Activated CD8-positive, alpha-beta memory T cell treated with anti-CD3 and anti-CD28 coated beads, Interleukin-2, amount 50 U/mL, for 48 hours (primary cell): ENCODE measurements at regions not wholly inside any gene's neighbourhood (a gene's known extent, or its start where the extent isn't known, plus 50 kb on each side); places are given as distances from the start of the nearest gene placed in this dataset.
"Not testable (repeated sequence)": the region's sequence is repeated elsewhere in the genome, so short reads cannot be mapped to it uniquely, and the experiment has no call there.

Experiments
- DNase-seq: peaks from one replicate; pipeline ENCODE4 v3.0.0-alpha.2; 2020

DNA sequence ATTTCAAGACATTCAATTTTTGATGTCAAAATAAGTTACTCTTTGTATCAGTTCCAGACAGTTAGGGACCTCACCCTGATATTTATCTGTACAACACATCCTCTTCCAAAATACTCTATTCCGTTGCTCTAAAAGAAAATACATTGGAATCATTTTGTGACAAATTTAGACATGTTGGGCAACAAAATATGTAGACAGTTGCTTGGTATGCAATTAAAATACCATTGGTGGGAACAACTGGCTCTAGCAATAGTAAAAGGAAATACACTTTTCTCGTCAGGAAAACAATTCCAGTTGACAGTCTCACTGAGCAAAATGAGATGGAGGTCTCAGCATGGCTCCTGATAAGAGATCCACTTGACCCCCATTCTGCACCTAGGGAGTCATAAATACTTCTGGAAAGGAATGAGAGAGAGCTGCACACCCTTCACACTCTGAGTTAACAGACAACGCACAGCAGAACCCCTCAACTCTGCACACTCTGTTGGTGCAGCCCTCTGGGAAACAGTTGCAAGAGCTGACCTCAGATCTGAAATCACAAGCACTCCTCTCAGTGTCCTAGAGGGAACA is 171.3 kb upstream of the NT5E start:
- no peak for DNase-seq

DNA sequence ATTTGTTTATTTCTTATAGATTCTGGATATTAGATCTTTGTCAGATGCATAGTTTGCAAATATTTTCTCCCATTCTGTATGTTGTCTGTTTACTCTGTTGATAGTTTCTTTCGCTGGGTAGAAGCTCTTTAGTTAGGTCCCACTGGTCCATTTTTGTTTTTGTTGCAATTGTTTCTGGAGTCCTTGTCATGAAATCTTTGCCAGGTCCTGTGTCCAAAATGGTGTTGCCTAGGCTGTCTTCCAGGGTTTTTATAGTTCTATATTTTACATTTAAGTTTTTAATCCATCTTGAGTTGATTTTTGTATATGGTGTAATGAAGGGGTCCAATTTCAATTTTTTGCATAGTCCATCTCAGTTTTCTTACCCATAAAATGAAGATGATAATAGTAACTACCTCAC is 173.9 kb upstream of the NT5E start:
- not testable (repeated sequence) for DNase-seq

DNA sequence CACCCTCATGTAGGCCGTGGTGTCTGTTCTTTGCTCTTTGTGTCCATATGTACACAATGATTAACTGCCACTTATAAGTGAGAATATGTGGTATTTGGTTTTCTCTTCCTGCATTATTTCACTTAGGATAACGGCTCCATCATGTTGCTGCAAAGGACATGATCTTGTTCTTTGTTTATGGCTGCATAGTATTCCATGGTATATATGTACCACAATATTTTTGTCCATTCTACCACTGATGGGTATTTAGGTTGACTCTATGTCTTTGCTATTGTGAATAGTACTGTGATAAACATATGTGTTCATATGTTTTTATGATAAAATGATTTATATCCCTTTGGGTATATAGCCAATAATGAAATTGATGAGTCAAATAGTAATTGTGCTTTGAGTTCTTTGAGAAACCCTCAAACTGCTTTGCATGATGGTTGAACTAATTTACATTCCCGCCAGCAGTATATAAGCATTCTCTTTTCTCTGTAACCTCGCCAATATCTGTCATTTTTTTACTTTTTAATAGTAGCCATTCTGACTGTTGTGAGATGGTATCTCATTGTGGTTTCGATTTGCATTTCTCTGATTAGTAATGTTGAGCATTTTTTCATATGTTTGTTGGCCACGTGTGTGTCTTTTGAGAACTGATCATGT is 174.4 kb upstream of the NT5E start:
- DNase-seq = no peak

DNA sequence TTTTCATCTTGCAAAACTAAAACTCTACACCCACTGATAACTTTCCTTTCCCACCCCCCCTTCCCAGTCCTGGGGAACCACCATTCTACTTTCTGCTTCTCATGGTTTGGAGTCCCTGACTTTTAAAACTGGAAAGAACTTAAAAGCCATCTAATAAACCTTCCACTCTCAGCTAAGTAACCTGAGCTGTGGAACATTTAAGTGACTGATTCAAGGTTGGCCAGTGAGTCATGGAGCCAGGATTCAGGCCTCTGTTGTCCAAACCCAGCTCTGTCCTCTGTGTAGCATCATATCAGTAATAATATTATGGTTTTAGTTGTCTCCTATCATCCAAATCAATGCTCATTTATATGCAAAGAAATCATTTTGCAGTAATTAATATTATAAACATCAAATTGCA is 176.0 kb upstream of the NT5E start:
- DNase-seq = no peak

DNA sequence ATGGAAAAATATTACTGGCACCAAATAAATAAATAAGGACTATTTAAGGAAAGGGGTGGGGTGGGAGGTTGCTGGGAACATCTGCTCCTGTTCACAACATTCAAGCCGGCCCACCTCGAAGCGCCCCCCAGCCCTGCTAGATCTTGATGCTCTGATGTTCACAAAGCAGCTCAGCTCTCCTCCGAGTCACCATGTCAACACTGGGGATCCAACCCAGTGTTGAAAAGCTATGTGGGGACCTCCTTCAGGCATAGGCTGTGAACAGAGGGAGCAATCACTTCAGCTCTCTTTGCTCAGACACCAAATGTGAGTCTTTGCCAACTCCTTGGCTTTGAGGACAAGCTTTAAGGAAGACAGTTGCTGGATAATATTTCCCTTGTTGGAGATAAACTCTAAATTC is 176.8 kb upstream of the NT5E start:
- no peak for DNase-seq

DNA sequence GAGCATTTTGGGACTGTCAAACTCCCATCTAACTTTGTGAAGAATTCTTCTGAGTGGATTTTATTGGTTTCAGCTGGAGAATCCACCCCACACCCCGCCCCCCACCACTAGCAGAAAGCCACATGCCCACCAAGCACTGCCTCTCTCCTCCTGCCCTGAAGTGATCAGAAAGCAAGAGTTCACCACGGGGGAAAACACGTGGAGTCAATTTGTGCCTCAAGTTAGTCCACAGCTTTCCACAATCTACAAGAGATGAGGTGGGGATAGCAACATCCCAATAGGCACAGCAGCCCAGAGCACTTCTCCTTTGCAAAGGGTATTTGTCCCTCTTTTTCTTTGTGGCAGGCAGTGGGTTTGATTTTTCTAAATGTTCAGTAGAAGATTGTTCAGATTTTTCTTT is 177.3 kb upstream of the NT5E start:
- no peak for DNase-seq

DNA sequence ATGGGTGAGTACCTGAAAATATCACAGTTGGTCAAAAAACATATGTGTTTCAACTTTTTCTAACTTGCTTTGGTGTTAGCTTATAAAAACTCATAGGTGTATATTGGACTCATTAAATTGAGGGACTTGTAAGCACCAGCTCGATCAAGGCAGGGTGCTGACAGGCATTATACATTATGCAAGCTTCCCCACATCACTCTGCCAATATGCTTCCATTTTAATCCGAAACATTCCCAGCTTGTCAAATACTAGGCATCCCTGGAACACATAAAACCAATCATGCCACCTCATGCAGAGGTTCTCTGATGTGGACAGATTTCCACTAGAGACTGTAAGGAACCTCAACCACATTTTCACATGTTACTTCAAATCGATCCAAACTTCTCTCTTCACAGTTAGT is 187.3 kb upstream of the NT5E start:
- DNase-seq = no peak

DNA sequence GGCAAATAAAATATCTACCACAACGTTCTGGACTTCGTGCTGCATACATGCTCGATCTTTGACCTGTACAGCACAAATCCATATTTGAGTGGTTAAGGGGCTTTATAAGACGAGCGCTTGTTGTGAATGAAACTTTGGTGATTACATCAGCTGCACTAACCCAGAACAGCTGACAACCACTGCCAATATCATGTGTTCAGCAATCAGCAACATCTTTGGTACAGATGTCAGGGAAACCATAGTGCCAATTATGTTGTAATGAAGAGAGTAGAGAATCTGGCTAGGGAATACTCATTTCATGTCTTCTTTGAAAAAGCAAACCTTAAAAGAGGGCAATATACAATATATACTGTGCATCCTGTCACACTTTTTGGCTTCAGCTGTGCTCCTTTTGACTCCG is 188.6 kb upstream of the NT5E start:
- DNase-seq = no peak

DNA sequence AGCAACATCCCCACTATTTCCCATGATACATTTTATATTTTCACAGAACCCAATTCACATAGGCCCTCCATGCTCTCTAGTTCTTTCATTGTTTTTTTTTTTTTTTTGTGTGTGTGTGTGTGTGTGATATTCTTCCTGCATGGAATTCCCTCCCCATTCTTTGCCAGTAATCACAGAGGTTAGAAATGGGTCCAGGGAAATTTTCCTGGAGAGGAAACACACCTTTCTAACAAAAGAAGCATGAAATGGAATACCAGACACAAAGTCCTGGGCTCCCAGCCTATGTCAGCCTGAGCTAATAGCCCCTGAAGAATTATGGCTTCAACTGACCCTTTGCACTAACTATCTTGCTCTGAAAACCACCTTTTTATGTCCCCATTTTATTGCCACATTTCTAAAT is 194.2 kb upstream of the NT5E start:
- DNase-seq = no peak

DNA sequence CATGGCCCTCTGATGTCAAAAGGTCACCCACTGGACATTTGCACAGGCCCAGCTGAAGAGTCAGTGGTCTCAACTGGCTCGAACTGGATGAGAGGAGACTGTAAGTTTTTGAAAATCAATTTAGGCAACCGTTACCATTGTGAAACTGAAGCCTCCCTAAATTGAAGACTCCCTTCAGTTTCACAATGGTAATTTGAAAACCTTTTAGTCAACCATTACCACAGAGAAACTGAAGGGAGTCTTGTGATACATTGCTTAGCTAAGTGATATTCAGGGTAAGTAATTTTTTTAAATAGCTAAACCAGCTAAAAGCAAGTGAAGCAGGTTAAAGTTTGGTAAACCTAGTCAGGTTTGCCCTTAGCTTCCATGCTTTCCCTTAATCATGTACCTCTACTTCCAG is 197.3 kb upstream of the NT5E start:
- no peak for DNase-seq

DNA sequence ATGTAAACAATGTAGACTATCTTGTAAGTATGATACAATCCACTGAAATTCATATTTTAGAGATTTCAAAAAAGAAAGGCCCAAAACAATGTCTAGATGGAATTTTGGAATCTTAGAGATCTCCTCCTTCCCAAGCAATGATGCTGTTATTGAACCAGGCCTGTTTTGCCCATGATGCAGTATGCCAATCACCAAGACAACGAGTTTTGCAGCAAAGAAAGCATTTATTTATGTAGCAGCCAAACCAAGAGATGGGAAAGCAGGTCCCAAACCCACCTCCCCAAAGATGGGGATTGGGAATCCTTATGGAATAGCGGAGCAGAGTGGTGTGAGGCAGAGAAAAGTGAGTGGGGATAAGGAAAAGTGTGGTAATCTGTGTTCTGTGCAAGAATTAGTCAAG is 197.8 kb upstream of the NT5E start:
- DNase-seq = no peak

DNA sequence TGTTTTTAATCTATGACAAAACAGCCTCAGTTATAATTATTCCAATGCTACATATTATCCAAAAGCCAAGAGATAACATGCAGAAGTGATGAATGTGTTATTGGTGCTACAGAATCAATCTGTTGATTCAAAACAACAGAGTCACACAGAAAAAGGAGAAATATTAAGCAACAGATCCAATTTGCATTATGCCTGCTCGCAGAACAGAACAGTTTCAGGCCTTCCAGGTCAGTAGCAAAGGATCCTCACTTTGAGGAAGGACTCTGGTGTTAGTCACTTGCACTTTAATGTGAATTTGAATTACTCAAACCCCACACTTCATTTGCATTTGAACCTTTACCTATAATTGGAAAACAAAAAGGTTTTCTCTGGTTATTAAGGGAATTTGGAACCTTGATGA is 198.6 kb upstream of the NT5E start:
- no peak for DNase-seq

DNA sequence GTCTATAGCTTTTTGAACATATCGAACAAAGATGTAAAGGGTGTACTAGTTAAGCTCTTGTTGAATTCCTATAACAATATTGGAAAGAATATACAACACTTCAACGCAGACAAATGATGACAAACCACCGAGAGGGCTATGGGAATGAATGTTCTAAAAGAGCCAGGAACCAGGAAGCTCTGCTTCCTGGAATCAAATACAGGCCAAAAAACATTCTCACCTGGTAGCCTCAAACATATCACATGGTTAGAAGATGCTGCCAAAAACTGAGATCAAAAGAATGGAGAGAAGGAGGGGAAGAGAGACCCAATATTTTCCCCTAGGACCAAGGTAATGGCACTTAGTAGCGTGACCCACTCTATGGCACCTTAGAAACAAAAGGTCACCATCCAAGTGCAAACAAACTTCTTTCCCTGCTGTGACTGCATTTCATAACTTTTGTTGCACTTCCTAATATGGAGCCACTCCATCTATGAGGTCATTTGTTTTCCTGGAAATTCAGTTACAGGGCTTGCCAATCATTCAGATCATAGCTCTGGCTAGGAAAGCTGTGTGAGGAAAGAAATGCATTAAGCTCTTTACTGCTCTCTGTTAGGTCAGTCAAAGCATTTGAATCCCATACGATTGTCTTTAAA is 199.2 kb upstream of the NT5E start:
- no peak for DNase-seq

DNA sequence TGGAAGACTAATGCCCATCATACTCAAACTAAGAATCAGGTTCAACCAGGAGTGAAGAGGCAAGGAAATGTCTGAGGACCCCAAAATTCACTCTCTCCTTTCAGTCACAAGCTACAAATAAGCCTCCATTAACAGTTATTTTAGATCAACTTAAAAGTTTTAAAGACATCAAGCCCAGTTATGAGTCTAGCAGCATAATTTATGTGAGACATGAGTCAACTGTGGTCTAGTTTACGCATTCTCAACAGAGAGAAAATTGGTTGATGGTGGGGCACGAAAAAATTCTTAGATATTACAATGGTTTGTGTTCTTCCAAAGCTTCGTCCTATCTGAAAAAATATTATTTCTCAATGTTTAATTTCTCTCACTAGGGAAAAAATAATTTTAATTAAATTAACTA is 204.9 kb upstream of the NT5E start:
- no peak for DNase-seq

DNA sequence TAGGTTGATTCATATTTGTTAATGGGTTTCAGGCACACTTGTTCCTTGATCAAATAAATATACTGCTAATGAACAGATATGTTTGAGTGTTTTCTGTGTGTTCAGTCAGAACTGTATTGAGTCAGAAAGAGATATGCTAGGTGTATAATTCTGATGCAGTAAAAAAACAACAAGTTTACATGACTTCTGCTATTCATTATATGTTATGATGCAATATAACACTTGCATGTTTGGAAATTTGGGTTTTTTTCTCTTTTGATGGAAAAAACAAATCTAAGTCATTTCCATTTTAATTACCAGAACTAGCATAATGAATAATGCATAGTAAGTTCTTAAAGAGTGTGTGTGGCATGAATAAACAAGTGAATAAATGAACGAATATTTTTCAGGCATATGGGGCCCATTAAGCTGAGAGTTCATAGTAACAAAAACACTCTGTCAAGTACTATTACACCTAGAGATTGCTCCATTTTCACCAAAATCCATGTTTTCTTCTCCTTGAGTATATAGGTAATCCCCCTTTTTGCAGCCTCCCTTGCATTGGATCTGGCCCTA is 208.3 kb upstream of the NT5E start:
- DNase-seq = no peak

DNA sequence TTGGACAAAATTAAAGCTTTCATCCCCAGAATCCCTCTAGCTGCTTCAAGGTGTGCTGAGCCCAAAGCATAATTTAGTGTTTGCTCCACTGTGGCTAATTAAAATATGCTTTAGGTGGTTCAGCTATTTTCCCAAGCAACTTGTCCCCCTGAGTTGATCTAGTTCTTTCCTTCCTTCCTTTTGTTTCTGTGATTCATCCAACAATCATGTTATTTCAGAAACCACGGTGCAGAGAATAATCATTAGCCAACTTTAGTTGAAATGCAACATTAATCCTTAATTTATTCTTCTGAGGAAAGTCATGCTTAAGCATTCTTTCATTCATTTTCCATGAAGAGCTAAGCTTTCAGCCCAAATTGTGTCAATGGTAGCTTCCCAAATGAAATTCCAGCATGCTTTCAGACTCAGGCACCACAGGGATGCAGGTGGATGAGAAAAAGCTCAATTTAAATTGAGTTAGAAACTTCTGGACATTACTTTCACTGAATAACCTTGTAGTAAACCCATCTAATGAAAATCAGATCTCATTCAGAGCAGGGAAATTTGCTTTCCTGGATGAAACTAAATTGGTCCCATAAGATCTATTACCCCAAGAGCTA is 209.0 kb upstream of the NT5E start:
- DNase-seq = no peak

DNA sequence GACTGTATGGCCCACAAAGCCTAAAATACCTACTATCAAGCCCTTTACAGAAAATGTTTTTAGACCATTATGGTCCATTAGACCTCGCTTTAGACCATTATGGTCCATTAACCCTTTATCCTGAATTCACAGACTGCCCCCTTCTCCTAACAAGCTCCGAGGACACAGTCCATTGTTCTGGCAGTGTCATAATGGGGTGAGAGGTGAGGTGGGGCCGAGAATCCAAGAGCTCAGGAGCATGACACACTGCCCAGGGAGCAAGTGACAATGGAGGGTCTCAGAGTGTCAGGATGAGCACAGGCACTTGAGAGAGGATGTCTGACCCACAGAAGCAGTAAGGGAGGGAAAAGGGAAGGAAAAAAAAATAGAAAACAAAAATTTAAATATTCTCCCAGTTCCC is 212.4 kb upstream of the NT5E start:
- no peak for DNase-seq

DNA sequence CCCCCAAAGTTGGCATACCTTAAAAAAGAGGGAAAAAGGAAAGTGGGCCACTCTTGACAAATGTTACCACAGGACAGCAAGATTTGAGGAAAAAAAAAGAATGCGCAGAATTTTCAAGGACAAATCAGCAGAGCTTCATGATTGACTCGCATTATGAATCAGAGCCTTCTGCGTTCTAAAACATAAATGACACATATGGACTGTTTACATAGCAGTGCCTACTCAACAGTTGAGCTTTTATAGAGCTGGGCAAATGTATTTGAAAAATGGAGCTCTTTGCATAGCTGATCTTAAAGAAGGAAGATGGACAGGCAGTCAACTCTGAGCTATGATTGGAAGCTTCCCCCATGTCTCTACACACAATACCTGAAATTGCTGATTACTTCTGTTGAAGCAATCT is 213.2 kb upstream of the NT5E start:
- DNase-seq = no peak

DNA sequence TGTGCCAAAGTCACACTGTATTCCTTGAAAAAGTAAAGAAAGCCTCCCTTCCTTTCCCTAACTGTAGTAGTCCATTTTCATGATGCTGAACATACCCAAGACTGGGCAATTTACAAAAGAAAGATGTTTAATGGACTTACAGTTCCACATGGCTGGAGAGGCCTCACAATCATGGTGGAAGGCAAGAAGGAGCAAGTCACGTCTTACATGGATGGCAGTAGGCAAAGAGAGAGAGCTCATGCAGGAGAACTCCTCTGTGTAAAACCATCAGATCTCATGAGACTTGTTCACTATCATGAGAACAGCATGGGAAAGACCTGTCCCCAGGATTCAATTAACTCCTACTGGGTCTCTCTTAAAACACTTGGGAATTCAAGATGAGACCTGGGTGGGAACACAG is 222.5 kb upstream of the NT5E start:
- not testable (repeated sequence) for DNase-seq

DNA sequence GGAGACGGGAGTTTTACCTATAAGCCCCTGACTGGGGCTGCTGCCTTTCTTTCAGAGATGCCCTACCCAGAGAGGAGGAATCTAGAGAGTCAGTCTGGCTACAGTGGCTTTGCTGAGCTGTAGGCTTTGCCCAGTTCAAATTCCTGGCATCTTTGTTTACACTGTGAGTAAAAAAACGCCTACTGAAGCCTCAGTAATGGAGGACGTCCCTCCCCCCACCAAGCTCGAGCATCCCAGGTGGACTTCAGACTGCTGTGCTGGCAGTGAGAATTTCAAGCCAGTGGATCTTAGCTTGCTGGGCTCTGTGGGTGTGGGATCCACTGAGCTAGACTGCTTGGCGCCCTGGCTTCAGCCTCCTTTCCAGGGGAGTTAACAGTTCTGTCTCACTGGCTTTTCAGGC is 237.1 kb upstream of the NT5E start:
- DNase-seq = not testable (repeated sequence)

DNA sequence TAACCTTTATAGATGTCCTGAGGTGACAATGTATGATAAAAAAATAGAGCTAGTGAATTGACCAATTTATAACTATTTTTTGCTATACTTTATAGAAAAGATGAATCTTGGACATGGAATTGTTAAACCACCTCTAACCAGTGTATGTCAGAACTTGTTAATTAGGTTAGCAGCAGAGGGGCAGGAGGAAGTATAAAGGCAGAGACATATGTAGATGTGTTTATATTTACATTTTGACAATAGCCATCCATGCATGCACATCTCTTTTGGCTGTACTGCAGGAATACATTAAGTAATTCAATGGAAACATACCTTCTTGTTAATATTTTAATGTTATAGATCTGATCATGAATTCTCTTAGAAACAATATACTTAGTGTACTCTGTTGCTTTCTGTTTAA is 254.6 kb upstream of the NT5E start:
- DNase-seq = no peak

DNA sequence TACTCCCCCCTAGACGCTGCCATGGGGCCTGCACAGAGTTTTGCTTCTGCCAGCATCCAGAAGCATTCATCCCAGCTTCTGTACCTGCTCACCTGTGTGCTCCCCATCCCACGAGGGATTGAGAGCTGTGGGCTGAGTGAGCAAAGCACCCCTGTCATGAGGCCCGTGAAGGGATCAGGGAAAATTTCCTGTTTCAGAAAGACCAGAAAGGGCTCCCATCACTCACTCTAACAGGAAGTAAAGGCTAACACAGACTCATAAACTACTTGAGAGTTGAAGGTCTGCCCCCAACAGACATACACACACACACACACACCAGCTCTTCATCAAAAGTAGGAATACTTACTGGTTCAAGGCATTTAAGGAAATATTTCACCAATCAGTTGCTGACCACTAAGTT is 256.5 kb upstream of the NT5E start:
- DNase-seq = no peak

DNA sequence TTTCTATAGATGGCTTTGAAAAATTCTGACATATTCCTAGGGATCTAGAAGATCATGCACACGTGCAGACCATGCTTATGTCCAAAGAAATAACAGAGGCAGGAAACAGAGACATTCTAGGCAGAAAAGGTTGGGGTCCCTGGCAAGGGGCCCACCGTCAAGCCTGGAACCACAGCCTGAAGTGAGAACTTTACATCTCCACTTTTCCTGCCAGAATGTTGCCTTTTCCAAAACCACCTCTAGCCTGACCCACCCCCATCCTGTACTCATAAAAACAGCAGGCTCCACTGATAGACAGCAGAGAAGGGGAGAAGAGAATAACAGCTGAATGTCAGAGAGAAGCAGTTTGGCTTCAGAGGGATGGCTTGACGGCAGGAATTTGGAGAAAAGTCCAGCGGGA is 257.3 kb upstream of the NT5E start:
- no peak for DNase-seq

DNA sequence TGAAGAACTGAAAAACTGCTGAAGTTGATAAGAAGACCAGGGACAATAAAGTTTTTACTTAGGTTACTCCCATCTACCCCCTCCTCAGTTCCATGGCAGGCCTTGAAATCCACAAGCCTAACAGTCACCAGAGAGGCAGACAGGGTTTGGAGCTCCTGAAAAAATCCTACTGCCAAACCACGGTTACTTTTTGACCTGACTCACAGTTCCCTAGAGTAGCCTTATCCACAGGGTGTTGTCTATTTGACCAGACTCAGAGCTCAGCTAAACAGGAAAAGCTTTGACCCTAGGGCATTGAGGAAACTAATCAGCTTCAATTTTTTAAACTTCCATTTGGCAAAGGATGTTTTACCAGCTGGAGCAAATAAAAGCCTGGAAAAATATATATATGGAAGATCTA is 257.7 kb upstream of the NT5E start:
- DNase-seq = no peak
